ENCODE measurements at regions not wholly inside any gene's neighbourhood (a gene's known extent, or its start where the extent isn't known, plus 50 kb on each side); places are given as distances from the start of the nearest gene placed in this dataset.

- H3K4me3 ChIP-seq, result no peak overlapping the region
- ChIA-PET CTCF (no interaction called here), POLR2A (no interaction called here)
- ATAC-seq (no peak), FAIRE-seq (no peak), DNase-seq (ENCODE audit: low read depth in 1 of 2, low spot score in 1 of 2) (no peak)
- 4% methylated on average over 5 of the region's 5 CpGs for WGBS (ENCODE audit: missing lambda C conversion rate)
- TF ChIP-seq FOSB (CRISPR knock-in tag; IDR thresholded peaks at IDR 0.05), result no peak
- TF ChIP-seq NFE2L2 (conservative IDR thresholded peaks at IDR 0.05; ENCODE audit: low read length), result no peak
- TF ChIP-seq EHMT2 (IDR thresholded peaks at IDR 0.05; ENCODE audit: low read depth), result no peak
- TF ChIP-seq JUNB (IDR thresholded peaks at IDR 0.05), result no peak
- TF ChIP-seq FOXS1 (CRISPR knock-in tag; IDR thresholded peaks at IDR 0.05), result no peak
- no peak for TF ChIP-seq JUN (IDR thresholded peaks at IDR 0.05)
- no peak for TF ChIP-seq ZFP36 (IDR thresholded peaks at IDR 0.05; ENCODE audit: borderline replicate concordance, partially characterized antibody)
- TF ChIP-seq KDM1A (IDR thresholded peaks at IDR 0.05; ENCODE audit: low read depth), result no peak
- TF ChIP-seq HDAC2 (IDR thresholded peaks at IDR 0.05), result no peak
- TF ChIP-seq RARB (CRISPR knock-in tag; IDR thresholded peaks at IDR 0.05), result no peak
- TF ChIP-seq ZSCAN20 (CRISPR knock-in tag; IDR thresholded peaks at IDR 0.05), result no peak
- no peak for TF ChIP-seq USF2 (IDR thresholded peaks at IDR 0.05)
- no peak for TF ChIP-seq RCOR1 (IDR thresholded peaks at IDR 0.05; ENCODE audit: low read depth, low read length)
- TF ChIP-seq CEBPB (IDR thresholded peaks at IDR 0.05), result no peak
- no peak for TF ChIP-seq HEYL (CRISPR knock-in tag; IDR thresholded peaks at IDR 0.05)
- no peak for TF ChIP-seq KDM5A (IDR thresholded peaks at IDR 0.05)
- no peak for TF ChIP-seq BCL3 (IDR thresholded peaks at IDR 0.05)
- no peak for TF ChIP-seq SMC3 (IDR thresholded peaks at IDR 0.05)
- TF ChIP-seq ELK1 (IDR thresholded peaks at IDR 0.05; ENCODE audit: low read depth, low read length), result no peak
- no peak for TF ChIP-seq HOXB13 (CRISPR knock-in tag; IDR thresholded peaks at IDR 0.05; ENCODE audit: low read depth)
- H3K4me1 ChIP-seq, result no peaks in the 10 kb centered on the region
- no peak overlapping the region for H3K4me2 ChIP-seq
- H3K9me3 ChIP-seq, result no peaks in the 10 kb centered on the region
- H3K27ac ChIP-seq, result no peak overlapping the region
Measured at GRCh38 chr5:76030343-76030742, 52.8 kb upstream of the SV2C start.

- CTCF ChIA-PET, result no interaction called here
- POLR2A ChIA-PET, result no interaction called here
- TF ChIP-seq FOSL2 (IDR thresholded peaks at IDR 0.05) (no peak), FOSL2 (CRISPR knock-in tag; IDR thresholded peaks at IDR 0.05) (no peak), HES2 (IDR thresholded peaks at IDR 0.05) (no peak), POLR2A (IDR thresholded peaks at IDR 0.05; ENCODE audit: low read length) (no peak), HEYL (CRISPR knock-in tag; IDR thresholded peaks at IDR 0.05) (no peak), RNF2 (IDR thresholded peaks at IDR 0.05; ENCODE audit: borderline replicate concordance, low read depth) (no peak), TP53 (CRISPR knock-in tag; IDR thresholded peaks at IDR 0.05) (no peak), ELK1 (IDR thresholded peaks at IDR 0.05; ENCODE audit: low read depth, low read length) (no peak), MAX (IDR thresholded peaks at IDR 0.05) (no peak), ESRRA (IDR thresholded peaks at IDR 0.05; ENCODE audit: borderline replicate concordance, low read length) (no peak), HOXA7 (CRISPR knock-in tag; IDR thresholded peaks at IDR 0.05) (no peak), POLR2AphosphoS2 (conservative IDR thresholded peaks at IDR 0.05; ENCODE audit: low read length) (no peak), TFCP2L1 (CRISPR knock-in tag; IDR thresholded peaks at IDR 0.05) (no peak), ZNF302 (CRISPR knock-in tag; IDR thresholded peaks at IDR 0.05) (no peak), FOXS1 (CRISPR knock-in tag; IDR thresholded peaks at IDR 0.05) (no peak), NR3C1 (IDR thresholded peaks at IDR 0.05) (no peak)
- ATAC-seq (no peak), FAIRE-seq (no peak), DNase-seq (ENCODE audit: low read depth in 1 of 2, low spot score in 1 of 2) (no peak)
- H3K9me3 ChIP-seq, result no peaks in the 10 kb centered on the region
- no peaks in the 10 kb centered on the region for H3K4me1 ChIP-seq
- H3K4me2 ChIP-seq, result no peak overlapping the region
- 48% methylated on average over 5 of the region's 5 CpGs for WGBS (ENCODE audit: missing lambda C conversion rate)
- no peak overlapping the region for H3K27ac ChIP-seq
- no peak overlapping the region for H3K4me3 ChIP-seq
Measured at GRCh38 chr5:76029739-76030138, 53.4 kb upstream of the SV2C start.
